Urinary bladder (tissue), 3 donors: ENCODE measurements at regions not wholly inside any gene's neighbourhood (a gene's known extent, or its start where the extent isn't known, plus 50 kb on each side); places are given as distances from the start of the nearest gene placed in this dataset.

Experiments
- DNase-seq: peaks from one replicate; pipeline ENCODE4 v3.0.0-alpha.2; 2015; ENCODE audit errors: extremely low spot score
- H3K27ac ChIP-seq: one replicate; pipeline ENCODE4 v1.5.1; 2013; ENCODE audit warnings: low read depth, mild to moderate bottlenecking, moderate library complexity
- H3K36me3 ChIP-seq: one replicate; pipeline ENCODE4 v1.6.1; 2013; ENCODE audit warnings: mild to moderate bottlenecking, moderate library complexity; ENCODE audit not compliant: insufficient read depth
- H3K4me1 ChIP-seq: one replicate; pipeline ENCODE4 v1.6.1; 2013; ENCODE audit warnings: mild to moderate bottlenecking, moderate library complexity; ENCODE audit not compliant: insufficient read depth
- H3K4me3 ChIP-seq: one replicate; pipeline ENCODE4 v1.5.1; 2013; ENCODE audit warnings: low read depth, low read length
- WGBS: extraction: QIAGEN DNeasy Blood & Tissue Kit; methylation state at CpG from one replicate; pipeline ENCODE4 v1.1.7; 2013; 5-methylcytosine and 5-hydroxymethylcytosine counted together
- donor health status: healthy with polysubstance abuse.
- donor health status: healthy.

DNA sequence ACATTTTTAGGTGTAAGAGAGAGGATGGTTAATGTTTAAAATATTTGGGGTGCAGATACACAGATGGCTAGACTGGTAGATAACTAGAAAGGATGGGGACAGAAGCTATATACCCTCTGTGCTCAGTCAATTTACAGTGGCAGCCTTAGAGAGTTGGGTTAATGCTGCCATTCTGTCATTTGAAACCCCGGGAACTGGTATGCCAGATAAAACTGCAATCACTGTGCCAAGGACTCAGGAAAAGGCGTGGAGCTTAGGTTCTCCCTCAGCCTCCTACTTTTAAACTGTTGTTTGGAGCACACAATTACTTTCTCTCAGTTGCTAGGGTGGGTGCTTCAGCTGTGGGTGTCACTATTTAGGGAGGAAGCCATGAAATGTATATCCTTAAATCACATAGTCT, 90.0 kb upstream of the HNRNPU start:
- H3K36me3 ChIP-seq: no peaks in the 10 kb centered on the region
- DNase-seq: no peak
- H3K4me3 ChIP-seq: no peak overlapping the region
- no peaks in the 10 kb centered on the region for H3K4me1 ChIP-seq
- WGBS: 47% methylated on average over 2 of the region's 2 CpGs
- H3K27ac ChIP-seq: no peak overlapping the region

DNA sequence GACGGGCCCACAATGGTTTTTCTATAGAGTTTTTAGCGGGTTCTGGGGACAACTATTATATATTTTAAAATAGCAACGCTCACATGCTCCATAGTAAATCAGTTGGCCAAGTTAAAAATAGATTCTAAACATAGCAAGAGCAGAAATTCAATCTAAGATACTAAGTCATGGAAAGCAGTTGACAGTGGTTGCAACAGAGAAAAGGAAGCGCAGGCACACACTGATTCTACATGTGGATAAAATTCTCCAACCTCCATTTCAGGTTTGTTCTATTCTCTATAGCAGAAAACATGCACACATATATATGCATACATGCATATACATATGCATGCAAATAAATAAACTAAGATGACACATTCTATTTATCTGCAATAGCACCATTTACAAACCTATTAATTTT, 89.6 kb upstream of the HNRNPU start:
- H3K27ac ChIP-seq: no peak overlapping the region
- DNase-seq: no peak

DNA sequence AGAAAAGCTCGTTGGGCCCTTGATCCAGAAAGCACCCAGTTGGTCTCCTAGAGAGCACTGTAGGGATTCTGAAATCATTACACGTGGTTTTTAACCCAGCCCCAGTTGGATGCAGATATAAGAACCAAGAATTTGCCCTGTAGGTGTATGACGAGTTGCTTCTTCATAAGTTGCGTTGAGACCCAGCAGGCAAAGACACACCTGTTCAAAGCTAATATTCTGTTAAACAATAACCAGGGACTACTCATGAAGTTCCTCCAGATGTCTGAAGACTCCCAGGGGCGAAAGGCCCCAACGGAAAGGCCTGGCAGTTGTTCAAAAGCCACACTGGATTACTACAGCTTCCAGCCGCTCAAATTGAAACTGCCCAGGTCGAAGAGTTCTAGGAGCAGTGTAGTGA, 88.6 kb upstream of the HNRNPU start:
- Histone ChIP-seq H3K27ac (no peak overlapping the region), H3K4me3 (no peak overlapping the region), H3K4me1 (no peaks in the 10 kb centered on the region), H3K36me3 (no peaks in the 10 kb centered on the region)
- 66% methylated on average over 8 of the region's 8 CpGs for WGBS
- no peak for DNase-seq

More for the DNA sequence above, 89.6 kb upstream of the HNRNPU start:
- Histone ChIP-seq H3K4me1 (no peaks in the 10 kb centered on the region), H3K36me3 (no peaks in the 10 kb centered on the region), H3K4me3 (no peak overlapping the region)
- WGBS: 60% methylated on average over 4 of the region's 4 CpGs

DNA sequence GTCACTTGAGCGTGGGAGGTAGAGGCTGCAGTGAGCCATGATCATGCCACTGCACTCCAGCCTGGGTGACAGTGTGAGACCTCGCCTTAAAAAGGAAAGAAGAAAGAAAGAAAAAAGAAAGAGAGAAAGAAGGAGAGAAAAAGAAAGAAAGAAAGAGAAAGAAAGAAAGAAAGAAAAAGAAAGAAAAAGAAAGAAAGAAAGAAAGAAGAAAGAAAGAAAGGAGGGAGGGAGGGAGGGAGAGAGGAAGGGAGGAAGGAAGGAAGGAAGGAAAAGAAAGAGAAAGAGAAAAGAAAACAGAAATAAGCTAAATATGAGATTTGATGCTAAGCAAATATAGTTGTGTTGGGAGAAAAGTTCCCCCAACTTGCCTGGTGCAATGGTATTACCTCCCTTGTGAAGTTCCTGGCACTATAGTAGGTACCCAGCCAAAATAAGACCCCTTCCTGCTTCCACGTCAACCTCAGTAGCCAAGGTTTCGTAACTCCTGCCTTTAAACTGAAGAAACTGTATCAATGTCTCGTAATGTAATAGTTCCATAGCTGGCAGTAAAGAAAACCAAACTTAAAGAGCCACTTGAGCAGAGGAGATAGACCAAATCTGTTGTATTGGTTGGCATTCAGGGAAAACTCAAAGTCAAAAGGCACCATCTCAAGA, 88.1 kb upstream of the HNRNPU start:
- no peaks in the 10 kb centered on the region for H3K4me1 ChIP-seq
- no peak for DNase-seq
- no peak overlapping the region for H3K4me3 ChIP-seq
- 91% methylated on average over 5 of the region's 5 CpGs for WGBS
- H3K36me3 ChIP-seq: no peaks in the 10 kb centered on the region
- H3K27ac ChIP-seq: no peak overlapping the region

DNA sequence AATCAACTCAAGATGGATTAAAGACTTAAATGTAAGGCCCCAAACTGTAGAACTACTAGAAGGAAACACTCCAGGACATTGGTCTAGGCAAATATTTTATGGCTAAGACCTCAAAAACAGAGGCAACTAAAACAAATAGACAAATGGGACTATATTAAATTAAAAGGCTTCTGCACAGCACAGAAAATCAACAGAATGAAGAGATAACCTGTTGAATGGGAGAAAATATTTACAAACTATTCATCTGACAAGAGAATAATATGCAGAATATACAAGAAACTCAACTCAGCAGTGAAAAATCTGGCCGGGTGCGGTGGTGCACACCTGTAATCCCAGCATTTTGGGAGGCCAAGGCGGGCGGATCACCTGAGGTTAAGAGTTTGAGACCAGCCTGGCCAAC, 84.1 kb upstream of the HNRNPU start:
- no peak for DNase-seq
- no peaks in the 10 kb centered on the region for H3K4me1 ChIP-seq
- H3K27ac ChIP-seq: no peak overlapping the region
- 99% methylated on average over 4 of the region's 4 CpGs for WGBS
- no peaks in the 10 kb centered on the region for H3K36me3 ChIP-seq
- no peak overlapping the region for H3K4me3 ChIP-seq

DNA sequence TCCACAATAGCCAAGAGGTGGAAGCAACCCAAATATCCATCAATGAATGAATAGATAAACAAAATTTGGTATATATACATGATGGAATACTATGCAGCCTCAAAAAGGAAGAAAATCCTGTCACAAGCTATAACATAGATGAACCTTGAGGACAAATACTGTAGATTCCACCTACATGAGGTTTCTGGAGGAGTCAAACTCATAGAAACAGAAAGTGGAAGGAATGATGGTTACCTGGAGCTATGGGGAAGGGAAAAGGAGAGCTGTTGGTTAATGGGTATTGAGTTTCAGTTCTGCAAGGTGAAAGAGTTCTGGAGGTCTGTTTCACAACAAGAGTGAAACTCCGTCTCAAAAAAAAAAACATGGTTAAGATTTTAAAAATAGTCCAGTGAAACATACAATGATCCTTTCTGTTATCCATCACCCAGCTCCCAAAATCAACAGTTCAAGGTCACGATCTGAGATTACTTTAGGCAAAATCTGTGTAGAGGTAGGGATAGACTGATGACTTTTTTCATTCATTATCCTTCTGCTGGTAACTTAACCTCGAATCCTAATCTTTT, 80.8 kb upstream of the HNRNPU start:
- WGBS: 80% methylated on average over 3 of the region's 3 CpGs
- Histone ChIP-seq H3K36me3 (no peaks in the 10 kb centered on the region), H3K4me1 (no peaks in the 10 kb centered on the region), H3K4me3 (no peak overlapping the region), H3K27ac (no peak overlapping the region)
- DNase-seq: no peak

DNA sequence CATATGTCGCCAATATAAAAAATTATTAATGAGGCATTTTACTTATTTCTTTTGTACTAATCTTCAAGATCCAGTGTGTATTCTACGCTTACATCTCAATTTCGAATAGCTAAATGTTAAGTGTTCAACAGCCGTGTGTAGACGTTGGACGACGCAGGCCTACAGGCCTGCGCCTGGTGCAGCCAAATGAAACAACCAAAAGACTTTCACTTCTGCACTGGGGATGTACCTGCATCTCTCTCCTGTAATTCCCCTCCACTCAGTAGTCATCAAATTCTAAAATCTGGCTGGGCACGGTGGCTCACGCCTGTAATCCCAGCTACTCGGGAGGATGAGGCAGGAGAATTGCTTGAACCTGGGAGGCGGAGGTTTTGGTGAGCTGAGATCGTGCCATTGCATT, 76.8 kb upstream of the HNRNPU start:
- H3K36me3 ChIP-seq: no peaks in the 10 kb centered on the region
- WGBS: 95% methylated on average over 13 of the region's 13 CpGs
- no peak overlapping the region for H3K27ac ChIP-seq
- H3K4me3 ChIP-seq: no peak overlapping the region
- no peak for DNase-seq
- H3K4me1 ChIP-seq: no peaks in the 10 kb centered on the region

DNA sequence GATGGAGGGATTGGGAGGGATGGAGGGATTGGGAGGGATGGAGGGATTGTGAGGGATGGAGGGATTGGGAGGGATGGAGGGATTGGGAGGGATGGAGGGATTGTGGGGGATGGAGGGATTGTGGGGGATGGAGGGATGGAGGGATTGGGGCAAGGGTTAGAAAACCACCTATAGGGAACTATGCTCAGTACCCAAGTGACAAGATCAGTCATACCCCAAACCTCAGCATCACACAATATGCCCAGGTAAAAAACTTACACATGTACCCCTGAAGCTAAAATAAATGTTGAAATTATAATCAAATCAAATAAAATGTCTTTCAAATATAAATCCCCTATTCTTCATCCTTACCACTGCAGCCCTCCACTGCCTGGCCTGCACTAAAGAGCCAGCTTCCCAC, 72.8 kb upstream of the HNRNPU start:
- H3K4me3 ChIP-seq: no peak overlapping the region

DNA sequence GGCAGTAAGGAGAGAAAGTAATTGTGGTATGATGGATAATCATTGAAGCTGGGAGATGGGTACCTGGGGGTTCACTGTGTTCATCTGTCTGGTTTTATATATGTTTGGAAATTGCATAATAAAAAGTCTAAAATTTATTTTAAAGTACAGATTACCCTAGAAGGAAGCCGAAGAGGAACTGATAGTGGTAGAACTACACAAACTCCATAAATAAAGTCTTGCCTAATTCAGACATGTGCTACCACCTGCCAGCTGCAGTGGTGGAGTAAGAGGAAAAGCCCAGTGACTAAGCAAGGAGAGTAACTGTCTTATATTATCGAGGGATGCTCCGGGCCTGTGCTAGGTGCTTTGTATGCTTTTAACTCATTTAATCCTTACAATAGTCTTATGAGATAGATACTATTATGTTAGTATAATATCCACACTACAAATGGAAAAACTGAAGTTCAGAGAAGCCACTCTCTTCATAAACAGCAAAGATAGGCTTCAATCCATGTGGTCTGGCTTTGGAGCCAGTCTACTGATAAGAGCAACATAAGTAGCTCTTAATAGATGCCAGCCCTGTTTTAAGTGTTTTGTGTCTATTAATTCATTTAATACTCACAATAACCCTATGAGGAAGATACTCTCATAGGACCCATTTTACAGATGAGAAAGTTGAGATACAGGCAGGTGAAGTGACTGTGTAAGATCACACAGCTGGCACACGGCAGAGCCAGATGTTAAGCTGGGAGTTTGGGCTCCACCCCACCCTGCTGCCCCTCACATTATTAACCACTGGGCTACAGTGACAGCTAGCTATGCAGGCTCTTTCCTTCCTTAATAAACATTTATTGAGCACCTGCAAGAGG, 56.8 kb upstream of the HNRNPU start:
- 57% methylated on average over 4 of the region's 4 CpGs for WGBS
- DNase-seq: no peak
- Histone ChIP-seq H3K36me3 (no peaks in the 10 kb centered on the region), H3K27ac (no peak overlapping the region), H3K4me1 (peaks cover 2% of the 10 kb centered on the region), H3K4me3 (no peak overlapping the region)

More for the DNA sequence above, 72.8 kb upstream of the HNRNPU start:
- no peaks in the 10 kb centered on the region for H3K36me3 ChIP-seq
- no peaks in the 10 kb centered on the region for H3K4me1 ChIP-seq
- no peak for DNase-seq
- H3K27ac ChIP-seq: no peak overlapping the region

DNA sequence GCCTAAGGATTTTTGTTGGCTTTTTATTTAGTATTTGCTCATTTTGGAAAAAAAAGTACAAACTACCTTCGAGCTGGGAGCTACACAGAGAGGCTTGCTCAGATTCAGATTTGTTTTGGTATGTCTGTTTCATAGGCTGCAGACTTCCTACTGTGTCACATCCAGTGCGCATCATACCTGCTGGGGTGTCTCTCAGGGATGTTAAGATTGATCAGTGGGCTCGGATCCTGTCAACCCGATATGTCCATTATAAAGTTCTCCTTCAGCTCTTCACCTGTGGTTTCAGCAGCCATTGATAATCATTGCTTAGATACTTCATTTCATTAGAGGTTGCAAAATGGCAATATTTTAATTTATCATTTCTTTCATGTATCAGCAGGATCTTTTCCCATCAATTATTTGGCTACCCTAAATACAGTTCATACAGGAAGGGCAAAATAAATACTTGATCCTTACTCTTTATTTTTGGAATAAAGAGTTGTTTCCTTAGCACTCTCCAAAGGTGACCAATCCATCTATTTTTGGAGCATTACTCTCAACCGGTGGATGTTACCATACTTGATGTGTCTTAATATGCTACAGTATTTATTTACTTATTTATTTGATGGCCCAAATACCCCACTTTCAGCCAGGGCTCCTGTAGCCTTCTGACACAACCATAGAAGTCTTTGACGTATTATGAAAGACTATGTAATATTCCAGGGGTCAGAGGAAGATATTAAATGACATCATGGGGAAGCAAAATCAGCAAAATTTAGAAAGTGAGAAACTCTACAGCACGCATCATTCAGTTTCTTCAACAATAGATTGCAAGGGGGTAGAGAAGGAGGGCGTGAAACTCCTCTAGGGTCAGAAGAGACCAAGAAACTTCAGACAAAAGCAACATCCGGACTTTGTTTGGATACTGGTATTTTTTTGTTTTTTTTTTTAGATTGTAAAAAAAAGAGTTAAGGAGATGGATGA, 55.3 kb upstream of the HNRNPU start:
- peak overlapping the region; percentile 45 for H3K4me3 ChIP-seq
- no peak for DNase-seq
- H3K4me1 ChIP-seq: peaks cover 2% of the 10 kb centered on the region
- 68% methylated on average over 9 of the region's 9 CpGs for WGBS
- H3K27ac ChIP-seq: no peak overlapping the region
- no peaks in the 10 kb centered on the region for H3K36me3 ChIP-seq

DNA sequence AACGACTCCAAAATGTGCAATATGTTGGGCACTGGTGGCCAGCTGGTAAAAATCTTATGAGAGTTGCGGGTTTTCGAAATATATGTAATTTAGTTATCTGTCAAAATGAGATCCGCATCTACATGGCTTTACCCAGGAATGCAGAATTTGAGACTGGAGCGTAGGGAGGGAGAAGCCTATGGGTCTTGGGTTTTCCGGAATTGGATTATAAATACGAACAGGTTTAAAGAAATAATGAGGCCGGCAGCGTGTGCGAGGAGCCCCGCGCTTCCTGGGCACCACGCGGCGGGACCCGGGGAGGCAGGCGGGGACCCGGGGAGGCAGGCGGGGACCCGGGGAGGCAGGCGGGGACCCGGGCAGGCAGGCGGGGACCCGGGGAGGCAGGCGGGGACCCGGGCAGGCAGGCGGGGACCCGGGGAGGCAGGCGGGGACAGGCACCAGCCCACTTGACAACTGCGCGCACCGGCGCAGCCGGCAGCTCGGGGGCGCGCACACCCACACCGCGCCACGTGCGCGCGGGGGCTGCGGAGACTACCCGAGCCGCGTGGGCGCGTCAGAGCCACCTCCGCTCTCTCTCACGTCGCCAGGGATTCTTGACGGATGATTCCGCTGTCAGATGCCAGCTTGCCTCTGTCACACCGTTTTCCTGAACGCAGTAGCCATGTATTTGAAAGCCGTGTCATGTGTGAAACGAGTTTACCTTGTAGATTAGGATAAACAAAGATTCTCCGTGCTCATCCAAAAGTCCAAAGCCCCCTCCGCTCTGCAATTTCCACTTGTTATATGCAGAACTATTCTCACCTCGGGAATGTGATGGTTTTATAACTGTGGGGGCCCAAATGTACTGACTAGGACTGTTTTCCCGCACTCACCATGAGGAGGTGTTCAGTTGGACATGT, 54.3 kb upstream of the HNRNPU start:
- WGBS: 5% methylated on average over 62 of the region's 62 CpGs
- Histone ChIP-seq H3K36me3 (no peaks in the 10 kb centered on the region), H3K27ac (no peak overlapping the region), H3K4me3 (peak overlapping the region; percentile 45), H3K4me1 (peaks cover 2% of the 10 kb centered on the region)
- DNase-seq: no peak

DNA sequence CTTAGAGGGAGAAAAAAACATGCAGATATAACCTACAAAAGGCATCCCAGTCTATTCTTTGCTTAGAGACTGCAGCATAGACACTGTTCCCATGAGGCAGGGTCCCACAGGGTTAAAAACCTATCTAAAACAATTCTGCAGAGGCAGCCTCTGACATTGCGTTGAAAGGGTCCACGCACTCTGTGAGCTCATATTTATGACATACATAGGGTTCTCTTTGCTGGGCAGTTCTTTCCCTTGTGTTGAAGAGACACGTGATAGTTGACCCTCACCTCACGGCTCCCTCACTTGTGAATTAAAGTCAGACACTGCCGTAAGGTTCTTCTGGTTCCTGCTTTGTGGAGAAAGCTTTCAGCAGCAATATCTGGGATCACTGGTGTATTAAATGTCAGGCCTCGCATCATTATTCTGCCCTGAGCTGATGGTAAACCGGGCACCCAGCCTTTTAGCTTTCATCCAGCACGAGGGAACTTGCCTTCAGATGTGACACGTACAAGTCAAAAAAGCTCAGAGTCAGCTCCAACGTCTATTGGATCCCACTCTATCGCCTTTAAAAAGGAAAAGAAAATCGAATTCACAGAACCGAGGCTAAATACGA, 52.8 kb upstream of the HNRNPU start:
- no peak for DNase-seq
- H3K4me1 ChIP-seq: peaks cover 2% of the 10 kb centered on the region
- no peaks in the 10 kb centered on the region for H3K36me3 ChIP-seq
- 78% methylated on average over 14 of the region's 14 CpGs for WGBS
- no peak overlapping the region for H3K4me3 ChIP-seq
- no peak overlapping the region for H3K27ac ChIP-seq
